Neural progenitor cell (in vitro differentiated cells): ENCODE measurements at regions not wholly inside any gene's neighbourhood (a gene's known extent, or its start where the extent isn't known, plus 50 kb on each side); places are given as distances from the start of the nearest gene placed in this dataset.

Source experiments
- DNase-seq: peaks from one replicate; pipeline ENCODE4 v3.0.0-alpha.2; 2016; ENCODE audit warnings: low spot score
- H2AFZ ChIP-seq: fragments of 200-600 bp; sonication (generic); replicated peaks from 2 replicates; pipeline ENCODE4 v1.6.1; 2016; ENCODE audit warnings: antibody characterized with exemption
- H3F3A ChIP-seq: fragments of 200-600 bp; sonication (generic); 2 replicates; pipeline ENCODE4 v1.6.1; 2016; ENCODE audit warnings: antibody characterized with exemption, low read depth
- H3K27ac ChIP-seq: fragments of 200-600 bp; sonication (generic); 2 replicates; pipeline ENCODE4 v1.5.1; 2016; ENCODE audit warnings: mild to moderate bottlenecking
- H3K27me3 ChIP-seq: fragments of 200-600 bp; sonication (generic); 2 replicates; pipeline ENCODE4 v1.6.1; 2016; ENCODE audit warnings: mild to moderate bottlenecking, moderate library complexity
- H3K36me3 ChIP-seq: fragments of 200-600 bp; sonication (generic); 2 replicates; pipeline ENCODE4 v1.5.1; 2016
- H3K4me1 ChIP-seq: fragments of 200-600 bp; sonication (generic); 2 replicates; pipeline ENCODE4 v1.6.1; 2016; ENCODE audit warnings: mixed run types
- H3K4me2 ChIP-seq: fragments of 200-600 bp; sonication (generic); 2 replicates; pipeline ENCODE4 v1.6.1; 2016
- H3K4me3 ChIP-seq: fragments of 200-600 bp; sonication (generic); 2 replicates; pipeline ENCODE4 v1.5.1; 2016
- H3K79me2 ChIP-seq: fragments of 200-600 bp; sonication (generic); 2 replicates; pipeline ENCODE4 v1.6.1; 2016; ENCODE audit warnings: low read depth
- H3K9ac ChIP-seq: fragments of 200-600 bp; sonication (generic); 2 replicates; pipeline ENCODE4 v1.6.1; 2016
- H3K9me3 ChIP-seq: fragments of 200-600 bp; sonication (generic); 2 replicates; pipeline ENCODE4 v1.5.1; 2016; ENCODE audit warnings: low read depth
- H4K20me1 ChIP-seq: fragments of 200-600 bp; sonication (generic); 2 replicates; pipeline ENCODE4 v1.6.1; 2016; ENCODE audit warnings: low read depth
- H3K27ac Mint-ChIP-seq: 3 replicates; pipeline ENCODE4 v1.8.0; 2021; ENCODE audit warnings: mixed read lengths
- H3K27me3 Mint-ChIP-seq: 2 replicates; pipeline ENCODE4 v1.8.0; 2022; ENCODE audit warnings: low read depth, mild to moderate bottlenecking, inconsistent platforms, moderate library complexity, mixed read lengths; ENCODE audit not compliant: insufficient read depth
- H3K36me3 Mint-ChIP-seq: 3 replicates; pipeline ENCODE4 v1.8.0; 2021; ENCODE audit warnings: mixed read lengths
- H3K4me1 Mint-ChIP-seq: 3 replicates; pipeline ENCODE4 v1.8.0; 2021; ENCODE audit warnings: mixed read lengths
- H3K4me3 Mint-ChIP-seq: 3 replicates; pipeline ENCODE4 v1.8.0; 2021; ENCODE audit warnings: mild to moderate bottlenecking, moderate library complexity, mixed read lengths
- H3K9me3 Mint-ChIP-seq: 3 replicates; pipeline ENCODE4 v1.8.0; 2020; ENCODE audit warnings: mixed read lengths
- EZH2 ChIP-seq: fragments of 200-600 bp; sonication (generic); IDR thresholded peaks from 2 replicates; pipeline ENCODE4 v1.6.1; 2017; ENCODE audit warnings: antibody characterized with exemption, mild to moderate bottlenecking, moderate library complexity
- EZH2phosphoT487 ChIP-seq: fragments of 200-600 bp; sonication (generic); IDR thresholded peaks from 2 replicates; pipeline ENCODE4 v1.6.1; 2017; ENCODE audit warnings: antibody characterized with exemption
- TF ChIP-seq, protein P1 (sequence below): fragments of 200-600 bp; sonication (generic); IDR thresholded peaks from 2 replicates; pipeline ENCODE4 v1.5.1; 2017; ENCODE audit warnings: antibody characterized with exemption, mild to moderate bottlenecking

DNA sequence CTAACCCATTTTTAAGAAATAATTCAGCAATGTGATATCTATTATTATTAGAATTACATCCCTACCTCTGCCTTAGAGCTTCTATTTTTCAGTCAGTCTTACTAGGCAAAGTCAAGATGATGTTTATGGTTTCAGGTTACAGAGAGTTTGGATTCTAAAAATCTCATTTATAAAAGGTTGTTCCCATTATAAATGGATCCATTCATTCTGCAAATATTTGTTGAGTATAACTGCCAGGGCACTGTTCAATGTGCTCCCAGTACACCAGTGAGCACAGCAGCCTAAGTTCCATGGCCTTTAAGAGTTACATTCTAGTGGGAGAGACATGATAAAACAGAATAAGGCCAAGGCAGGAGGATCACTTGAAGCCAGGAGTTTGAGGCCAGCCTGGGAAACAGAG, 75.9 kb upstream of the EYA4 start:
- Mint-ChIP-seq H3K27ac (no peak overlapping the region), H3K9me3 (no peaks in the 10 kb centered on the region), H3K4me1 (no peaks in the 10 kb centered on the region), H3K4me3 (no peak overlapping the region), H3K27me3 (peaks cover 2% of the 10 kb centered on the region), H3K36me3 (no peaks in the 10 kb centered on the region)
- no peaks in the 10 kb centered on the region for H3K9me3 ChIP-seq
- H3K27ac ChIP-seq: no peak overlapping the region
- no peaks in the 10 kb centered on the region for H3K27me3 ChIP-seq
- TF ChIP-seq, protein P1, sequence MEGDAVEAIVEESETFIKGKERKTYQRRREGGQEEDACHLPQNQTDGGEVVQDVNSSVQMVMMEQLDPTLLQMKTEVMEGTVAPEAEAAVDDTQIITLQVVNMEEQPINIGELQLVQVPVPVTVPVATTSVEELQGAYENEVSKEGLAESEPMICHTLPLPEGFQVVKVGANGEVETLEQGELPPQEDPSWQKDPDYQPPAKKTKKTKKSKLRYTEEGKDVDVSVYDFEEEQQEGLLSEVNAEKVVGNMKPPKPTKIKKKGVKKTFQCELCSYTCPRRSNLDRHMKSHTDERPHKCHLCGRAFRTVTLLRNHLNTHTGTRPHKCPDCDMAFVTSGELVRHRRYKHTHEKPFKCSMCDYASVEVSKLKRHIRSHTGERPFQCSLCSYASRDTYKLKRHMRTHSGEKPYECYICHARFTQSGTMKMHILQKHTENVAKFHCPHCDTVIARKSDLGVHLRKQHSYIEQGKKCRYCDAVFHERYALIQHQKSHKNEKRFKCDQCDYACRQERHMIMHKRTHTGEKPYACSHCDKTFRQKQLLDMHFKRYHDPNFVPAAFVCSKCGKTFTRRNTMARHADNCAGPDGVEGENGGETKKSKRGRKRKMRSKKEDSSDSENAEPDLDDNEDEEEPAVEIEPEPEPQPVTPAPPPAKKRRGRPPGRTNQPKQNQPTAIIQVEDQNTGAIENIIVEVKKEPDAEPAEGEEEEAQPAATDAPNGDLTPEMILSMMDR: no peak
- TF ChIP-seq EZH2phosphoT487: no peak
- TF ChIP-seq EZH2: no peak
- no peak overlapping the region for H3K9ac ChIP-seq
- no peaks in the 10 kb centered on the region for H3K79me2 ChIP-seq
- DNase-seq: no peak
- H2AFZ ChIP-seq: no peak overlapping the region
- no peak overlapping the region for H3K4me2 ChIP-seq
- H3K4me3 ChIP-seq: no peak overlapping the region
- H3K36me3 ChIP-seq: no peaks in the 10 kb centered on the region
- peaks cover 7% of the 10 kb centered on the region for H3K4me1 ChIP-seq
- no peaks in the 10 kb centered on the region for H4K20me1 ChIP-seq
- H3F3A ChIP-seq: no peaks in the 10 kb centered on the region

- no peak overlapping the region for H3K27ac ChIP-seq
- DNase-seq: no peak
- Mint-ChIP-seq H3K4me3 (no peak overlapping the region), H3K27me3 (peaks cover 2% of the 10 kb centered on the region), H3K4me1 (no peaks in the 10 kb centered on the region), H3K27ac (no peak overlapping the region), H3K36me3 (no peaks in the 10 kb centered on the region), H3K9me3 (no peaks in the 10 kb centered on the region)
- no peak overlapping the region for H2AFZ ChIP-seq
- H3K9ac ChIP-seq: no peak overlapping the region
- no peak overlapping the region for H3K4me2 ChIP-seq
- TF ChIP-seq EZH2phosphoT487: no peak
- H3K27me3 ChIP-seq: no peaks in the 10 kb centered on the region
- no peaks in the 10 kb centered on the region for H3K36me3 ChIP-seq
- peaks cover 9% of the 10 kb centered on the region for H3K4me1 ChIP-seq
- H3K4me3 ChIP-seq: no peak overlapping the region
- H3K79me2 ChIP-seq: no peaks in the 10 kb centered on the region
- no peaks in the 10 kb centered on the region for H4K20me1 ChIP-seq
- H3K9me3 ChIP-seq: no peaks in the 10 kb centered on the region
- no peaks in the 10 kb centered on the region for H3F3A ChIP-seq
Observed at GRCh38 chr6:133166766-133167165, 74.4 kb upstream of the EYA4 start.

- Mint-ChIP-seq H3K9me3 (no peaks in the 10 kb centered on the region), H3K27me3 (no peaks in the 10 kb centered on the region), H3K36me3 (no peaks in the 10 kb centered on the region), H3K4me3 (no peak overlapping the region), H3K4me1 (no peaks in the 10 kb centered on the region), H3K27ac (no peak overlapping the region)
- Histone ChIP-seq H3K9ac (no peak overlapping the region), H4K20me1 (no peaks in the 10 kb centered on the region), H3K4me1 (peaks cover 9% of the 10 kb centered on the region), H2AFZ (no peak overlapping the region), H3K79me2 (no peaks in the 10 kb centered on the region), H3K4me2 (no peak overlapping the region), H3F3A (no peaks in the 10 kb centered on the region), H3K27me3 (no peaks in the 10 kb centered on the region), H3K36me3 (no peaks in the 10 kb centered on the region), H3K4me3 (no peak overlapping the region), H3K9me3 (no peaks in the 10 kb centered on the region), H3K27ac (no peak overlapping the region)
- no peak for TF ChIP-seq EZH2phosphoT487
- TF ChIP-seq, protein P1: no peak
- peak; percentile 11 for DNase-seq
Observed at GRCh38 chr6:133169901-133170300, 71.3 kb upstream of the EYA4 start.

DNA sequence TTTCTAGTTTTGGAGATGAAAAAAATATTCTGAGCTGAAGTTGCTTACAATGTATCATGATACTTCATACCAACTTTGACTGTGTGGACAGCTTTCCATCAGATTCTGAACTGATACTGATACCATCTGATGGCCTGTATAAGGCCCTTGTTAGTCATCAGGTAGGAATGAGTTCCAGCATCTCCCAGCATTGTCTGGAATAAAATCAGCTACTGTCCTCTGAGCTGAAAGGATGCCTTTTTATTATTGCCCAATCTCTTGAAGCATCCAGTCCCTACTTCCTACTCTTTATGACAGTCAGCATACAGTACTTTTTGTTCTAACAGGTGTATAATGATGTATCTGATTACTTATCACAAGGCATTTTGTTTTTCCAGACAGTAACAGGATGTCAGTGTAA, 70.6 kb upstream of the EYA4 start:
- H3K9ac ChIP-seq: no peak overlapping the region
- H3K36me3 ChIP-seq: no peaks in the 10 kb centered on the region
- no peaks in the 10 kb centered on the region for H3K79me2 ChIP-seq
- Mint-ChIP-seq H3K27me3 (no peaks in the 10 kb centered on the region), H3K9me3 (no peaks in the 10 kb centered on the region), H3K36me3 (no peaks in the 10 kb centered on the region), H3K4me1 (no peaks in the 10 kb centered on the region), H3K4me3 (no peak overlapping the region), H3K27ac (no peak overlapping the region)
- H3K4me1 ChIP-seq: peaks cover 9% of the 10 kb centered on the region
- DNase-seq: no peak
- H3F3A ChIP-seq: no peaks in the 10 kb centered on the region
- no peak overlapping the region for H3K4me3 ChIP-seq
- H2AFZ ChIP-seq: no peak overlapping the region
- no peaks in the 10 kb centered on the region for H3K27me3 ChIP-seq
- TF ChIP-seq EZH2 (no peak), EZH2phosphoT487 (no peak)
- TF ChIP-seq, protein P1: no peak
- no peaks in the 10 kb centered on the region for H4K20me1 ChIP-seq
- H3K27ac ChIP-seq: no peak overlapping the region
- H3K4me2 ChIP-seq: no peak overlapping the region
- no peaks in the 10 kb centered on the region for H3K9me3 ChIP-seq
